ENCODE measurements at regions not wholly inside any gene's neighbourhood (a gene's known extent, or its start where the extent isn't known, plus 50 kb on each side); places are given as distances from the start of the nearest gene placed in this dataset.

- Histone ChIP-seq H2BK15ac (ENCODE audit: low read depth, low read length) (no peak overlapping the region), H3K4ac (ENCODE audit: low read depth, low read length) (no peak overlapping the region), H3K4me2 (ENCODE audit: low read depth, low read length) (no peak overlapping the region), H3K9ac (ENCODE audit: low read depth, low read length) (no peak overlapping the region), H3K14ac (replicated peaks; ENCODE audit: low read depth, low read length) (no peak overlapping the region), H4K5ac (ENCODE audit: low read depth, low read length) (no peak overlapping the region), H3K27me3 (ENCODE audit: control insufficient read depth, insufficient read depth, low read length) (no peaks in the 10 kb centered on the region), H4K91ac (ENCODE audit: insufficient read depth, low read depth, low read length) (no peak overlapping the region), H3K4me3 (ENCODE audit: insufficient read depth, low read depth, low read length) (no peak overlapping the region), H3K4me1 (ENCODE audit: control insufficient read depth, insufficient read depth, low read length) (no peaks in the 10 kb centered on the region), H2BK120ac (ENCODE audit: low read depth, low read length) (no peak overlapping the region), H2BK5ac (ENCODE audit: low read depth, low read length, poor library complexity, severe bottlenecking) (no peak overlapping the region), H3K23ac (ENCODE audit: low read depth, low read length) (no peak overlapping the region), H3K9me1 (ENCODE audit: insufficient read depth, low read length) (no peaks in the 10 kb centered on the region), H3K56ac (ENCODE audit: extremely low read depth, insufficient read depth, low read length) (no peak overlapping the region), H3K18ac (ENCODE audit: low read depth, low read length) (no peak overlapping the region), H2BK20ac (ENCODE audit: low read depth, low read length) (no peak overlapping the region), H3K9me3 (ENCODE audit: control insufficient read depth, insufficient read depth, low read length) (no peaks in the 10 kb centered on the region), H3K79me1 (ENCODE audit: low read depth in 1 of 2, low read length in 2 of 2) (no peaks in the 10 kb centered on the region), H2AK9ac (replicated peaks; ENCODE audit: low read depth, low read length, poor library complexity) (no peak overlapping the region), H3K36me3 (ENCODE audit: control insufficient read depth, insufficient read depth, low read length) (no peaks in the 10 kb centered on the region), H4K8ac (ENCODE audit: low read depth in 2 of 2, low read length in 2 of 2) (no peak overlapping the region), H4K20me1 (ENCODE audit: insufficient read depth, low read length) (no peaks in the 10 kb centered on the region), H2AFZ (replicated peaks; ENCODE audit: low read length, poor library complexity) (no peak overlapping the region), H2AK5ac (ENCODE audit: low read depth, low read length) (no peak overlapping the region), H3K27ac (ENCODE audit: insufficient read depth, low read length) (no peak overlapping the region)
- TF ChIP-seq CHD1 (IDR thresholded peaks at IDR 0.05; ENCODE audit: low read depth, low read length) (no peak), USF2 (IDR thresholded peaks at IDR 0.05; ENCODE audit: low read depth, low read length) (no peak), MAFK (IDR thresholded peaks at IDR 0.05; ENCODE audit: low read depth, low read length) (peak; percentile 26; the same call in 1 of the 2 replicates), RAD21 (IDR thresholded peaks at IDR 0.05; ENCODE audit: low read length) (no peak), BHLHE40 (IDR thresholded peaks at IDR 0.05; ENCODE audit: low read depth, low read length) (no peak), RCOR1 (IDR thresholded peaks at IDR 0.05; ENCODE audit: insufficient replicate concordance, low read length) (no peak)
- intact Hi-C loops (cut with micrococcal nuclease) (no loop called here), dilution Hi-C loops (cut with HindIII; ENCODE audit: low sequenced_read_pairs, unreplicated experiment) (no loop called here), in situ Hi-C loops (cut with MboI; ENCODE audit: low sequenced_read_pairs) (no loop called here)
- ATAC-seq (ENCODE audit: low read depth) (no peak), DNase-seq (no peak)
- CTCF ChIA-PET: no interaction called here
- POLR2A ChIA-PET (ENCODE audit: unreplicated experiment): no interaction called here
- BruUV-seq (replicated peaks): no TSS peak
- no CpG with 5 or more reads among the region's 1 CpG for WGBS, 2 experiments (ENCODE audit: extremely low coverage in 2 of 2, insufficient read length in 1 of 2)
These were observed 500.5 kb downstream of the FAM181B start for GRCh38 chr11:82233201-82233600.
